ENCODE measurements at regions not wholly inside any gene's neighbourhood (a gene's known extent, or its start where the extent isn't known, plus 50 kb on each side); places are given as distances from the start of the nearest gene placed in this dataset.
A peak's percentile ranks its signal among the peaks of the same experiment; 100 is the strongest.
"Not testable (repeated sequence)": the region's sequence is repeated elsewhere in the genome, so short reads cannot be mapped to it uniquely, and the experiment has no call there.

DNA sequence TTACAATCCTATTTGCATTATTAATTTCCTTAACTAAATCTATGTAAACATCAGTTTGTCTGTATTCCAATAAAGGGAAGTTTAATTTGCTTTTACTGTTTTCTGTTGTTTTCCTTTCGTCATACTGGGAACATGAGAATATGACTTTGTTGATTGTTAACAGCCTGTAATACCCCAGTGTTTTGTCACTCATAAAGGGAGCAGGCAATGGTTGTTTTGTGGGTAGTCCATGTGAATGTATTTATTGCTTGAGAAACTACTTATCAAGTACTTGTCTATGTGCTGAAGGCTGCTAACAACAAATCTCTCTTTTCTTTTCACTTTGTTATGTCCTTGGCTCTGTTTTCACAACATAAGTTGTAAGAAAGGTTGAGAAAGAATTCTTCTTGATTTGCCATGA, 1070.2 kb upstream of the ACO1 start:
- no peaks in the 10 kb centered on the region for H3K27me3 Mint-ChIP-seq
- H3K9me3 Mint-ChIP-seq: peaks cover 0 to 4% of the 10 kb centered on the region in 2 donors
- H3K4me1 Mint-ChIP-seq: peaks cover 7% of the 10 kb centered on the region
- H3K4me3 Mint-ChIP-seq: no peak overlapping the region
- no peak for ATAC-seq
- H3K27ac Mint-ChIP-seq: no peak overlapping the region
- DNase-seq: no peak

GRCh38 chr9:31320494-31320893, 1063.9 kb upstream of the ACO1 start:
- Mint-ChIP-seq H3K27ac (no peak overlapping the region), H3K4me3 (no peak overlapping the region), H3K4me1 (peaks cover 12% of the 10 kb centered on the region), H3K9me3 (no peaks in the 10 kb centered on the region), H3K27me3 (no peaks in the 10 kb centered on the region)
- DNase-seq: no peak
- no peak for ATAC-seq

- DNase-seq: no peak
- Mint-ChIP-seq H3K4me1 (peaks cover 12% of the 10 kb centered on the region), H3K9me3 (no peaks in the 10 kb centered on the region), H3K27ac (no peak overlapping the region), H3K27me3 (no peaks in the 10 kb centered on the region), H3K4me3 (no peak overlapping the region)
- peak; percentile 12 for ATAC-seq
Measured at GRCh38 chr9:31321256-31321655, 1063.2 kb upstream of the ACO1 start.

GRCh38 chr9:31321686-31322085, 1062.8 kb upstream of the ACO1 start:
- no peaks in the 10 kb centered on the region for H3K27me3 Mint-ChIP-seq

GRCh38 chr9:31323726-31324444, 1060.6 kb upstream of the ACO1 start:
- no peak for DNase-seq
- Mint-ChIP-seq H3K27me3 (no peaks in the 10 kb centered on the region), H3K27ac (peak overlapping the region; percentile 71 to 90), H3K4me3 (peak overlapping the region in 1 of 2 donors; percentile 25), H3K9me3 (peaks cover 18 to 22% of the 10 kb centered on the region in 2 donors), H3K4me1 (peaks cover 12% of the 10 kb centered on the region)
- ATAC-seq: peak; percentile 60

More at GRCh38 chr9:31321686-31322085, 1062.8 kb upstream of the ACO1 start:
- Mint-ChIP-seq H3K9me3 (peaks cover 3 to 4% of the 10 kb centered on the region in 2 donors), H3K4me1 (peaks cover 12% of the 10 kb centered on the region), H3K4me3 (no peak overlapping the region), H3K27ac (peak overlapping the region in 1 of 2 donors; percentile 38)
- DNase-seq (no peak), ATAC-seq (peak; percentile 20)

GRCh38 chr9:31325778-31326177, 1058.7 kb upstream of the ACO1 start:
- DNase-seq (no peak), ATAC-seq (peak; percentile 39)
- H3K27ac Mint-ChIP-seq: peak overlapping the region in 1 of 2 donors; percentile 72
- peaks cover 12% of the 10 kb centered on the region for H3K4me1 Mint-ChIP-seq
- peaks cover 18 to 22% of the 10 kb centered on the region in 2 donors for H3K9me3 Mint-ChIP-seq
- no peaks in the 10 kb centered on the region for H3K27me3 Mint-ChIP-seq
- H3K4me3 Mint-ChIP-seq: no peak overlapping the region

DNA sequence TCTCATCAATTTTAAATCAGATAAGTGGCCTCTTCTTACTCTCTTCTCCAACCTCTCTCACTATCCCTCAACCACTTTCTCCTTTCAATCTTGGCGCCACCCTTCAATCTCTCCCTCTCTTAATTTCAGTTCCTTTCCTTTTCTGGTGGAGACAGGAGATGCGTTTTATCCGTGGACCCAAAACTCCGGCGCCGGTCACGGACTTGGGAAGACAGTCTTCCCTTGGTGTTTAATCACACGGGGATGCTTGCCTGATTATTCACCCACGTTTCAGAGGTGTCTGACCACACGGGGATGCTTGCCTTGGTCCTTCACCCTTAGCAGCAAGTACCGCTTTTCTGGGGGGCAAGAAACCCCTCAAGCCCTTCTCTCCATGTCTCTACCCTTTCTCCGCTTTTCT, 1057.6 kb upstream of the ACO1 start:
- not testable (repeated sequence) for H3K4me3 Mint-ChIP-seq, ATAC-seq
- H3K27ac Mint-ChIP-seq: peak overlapping the region; percentile 41 to 42

DNA sequence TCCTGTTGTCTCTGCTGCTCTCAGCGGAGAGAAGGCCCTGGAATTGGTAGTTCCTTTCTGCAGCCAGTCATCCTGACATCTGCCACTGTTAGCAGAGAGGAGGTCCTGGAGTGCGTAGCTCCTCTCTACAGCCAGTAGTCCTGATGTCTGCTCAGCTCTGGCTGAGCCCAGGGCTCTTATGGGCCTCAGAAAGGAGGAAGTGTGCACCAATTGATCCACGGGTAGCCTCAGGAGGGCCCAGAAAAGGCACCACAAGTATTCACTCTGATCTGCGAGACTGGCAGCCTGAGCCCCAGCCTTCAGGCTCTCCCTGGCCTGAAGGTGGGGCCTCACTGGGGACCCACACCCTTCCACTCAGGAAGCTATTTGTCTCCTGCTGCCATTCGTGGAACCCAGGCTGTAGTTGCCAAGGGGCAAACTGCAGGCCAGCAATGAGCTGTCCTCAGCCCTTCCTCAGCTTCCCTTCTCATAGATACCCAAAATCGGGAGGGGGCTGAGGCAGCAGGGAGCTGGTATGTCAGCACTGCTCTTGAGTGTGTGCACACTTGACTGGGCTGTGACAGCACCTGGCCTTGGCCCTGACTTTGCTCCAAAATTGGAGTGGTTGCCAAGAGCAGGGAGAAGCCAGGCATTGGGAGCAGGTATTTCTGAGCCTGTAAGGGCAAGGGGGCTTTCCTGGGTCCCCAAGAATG, 1049.5 kb upstream of the ACO1 start:
- DNase-seq (no peak), ATAC-seq (no peak)
- H3K27me3 Mint-ChIP-seq: no peaks in the 10 kb centered on the region
- H3K4me3 Mint-ChIP-seq: no peak overlapping the region
- H3K4me1 Mint-ChIP-seq: peaks cover 9% of the 10 kb centered on the region
- H3K27ac Mint-ChIP-seq: peak overlapping the region in 1 of 2 donors; percentile 70
- H3K9me3 Mint-ChIP-seq: no peaks in the 10 kb centered on the region

More for the DNA sequence above, 1057.6 kb upstream of the ACO1 start:
- H3K27me3 Mint-ChIP-seq, DNase-seq: not testable (repeated sequence)
- H3K9me3 Mint-ChIP-seq: peaks cover 18 to 22% of the 10 kb centered on the region in 2 donors
- peaks cover 12% of the 10 kb centered on the region for H3K4me1 Mint-ChIP-seq

DNA sequence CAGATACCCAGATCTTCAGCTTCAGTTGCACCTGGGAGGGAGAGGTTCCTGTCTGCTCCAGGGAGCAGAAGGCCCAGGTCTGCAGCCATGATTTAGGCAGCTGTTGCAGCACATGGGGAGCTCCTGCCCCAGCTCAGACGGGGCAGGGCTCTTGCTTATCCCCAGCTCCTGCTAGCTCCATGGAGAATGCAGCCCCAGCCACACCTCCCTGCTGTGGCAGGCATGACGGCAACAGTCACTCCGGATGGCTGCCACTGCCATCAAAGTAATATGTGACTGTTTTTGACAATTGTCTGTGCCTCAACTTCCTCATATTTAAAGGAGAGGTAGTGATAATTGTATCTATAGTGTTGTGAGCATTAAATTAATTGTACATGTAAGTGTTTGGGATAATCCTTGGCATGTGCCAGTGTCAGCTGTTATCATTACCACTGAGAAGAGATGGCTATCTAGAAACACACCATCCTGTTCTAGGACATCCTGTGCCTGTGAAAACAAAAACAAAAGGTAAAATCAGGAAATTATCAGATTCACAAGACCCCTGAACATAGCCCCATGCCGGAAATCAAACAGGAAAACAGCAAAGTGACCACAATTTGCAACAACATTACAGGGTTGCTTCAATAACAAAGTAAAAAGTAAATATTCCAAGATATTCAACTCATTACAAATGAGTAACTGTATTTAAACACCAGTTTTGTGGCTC, 1048.8 kb upstream of the ACO1 start:
- ATAC-seq (no peak), DNase-seq (no peak)
- Mint-ChIP-seq H3K4me1 (peaks cover 9% of the 10 kb centered on the region), H3K27ac (no peak overlapping the region), H3K4me3 (no peak overlapping the region), H3K9me3 (no peaks in the 10 kb centered on the region), H3K27me3 (no peaks in the 10 kb centered on the region)

DNA sequence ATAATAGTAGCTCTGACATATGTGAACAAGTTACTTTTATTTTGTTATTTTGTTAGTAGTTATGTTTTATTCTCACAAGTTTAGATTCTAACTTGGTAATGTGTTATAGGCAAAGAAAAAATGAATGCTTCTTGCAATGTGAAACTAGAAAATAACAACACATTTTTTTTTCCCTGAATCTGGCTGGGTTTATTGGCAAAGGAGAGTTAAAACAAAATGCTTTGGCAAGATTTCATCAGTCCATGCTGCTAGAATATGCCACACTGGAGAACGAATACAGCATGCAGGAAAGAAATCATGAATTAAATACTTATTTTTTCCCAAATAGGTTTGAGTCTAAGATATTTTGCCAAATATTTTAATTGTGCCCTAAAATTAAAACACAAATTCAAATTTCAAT, 1048.1 kb upstream of the ACO1 start:
- no peak overlapping the region for H3K27ac Mint-ChIP-seq
- no peaks in the 10 kb centered on the region for H3K27me3 Mint-ChIP-seq
- no peaks in the 10 kb centered on the region for H3K9me3 Mint-ChIP-seq
- no peak overlapping the region for H3K4me3 Mint-ChIP-seq
- ATAC-seq (no peak), DNase-seq (no peak)
- peaks cover 9% of the 10 kb centered on the region for H3K4me1 Mint-ChIP-seq

- DNase-seq (no peak), ATAC-seq (no peak)
- Mint-ChIP-seq H3K4me3 (no peak overlapping the region), H3K27me3 (no peaks in the 10 kb centered on the region), H3K4me1 (peaks cover 9% of the 10 kb centered on the region), H3K9me3 (no peaks in the 10 kb centered on the region), H3K27ac (no peak overlapping the region)
Measured at GRCh38 chr9:31336841-31337240, 1047.6 kb upstream of the ACO1 start.

- Mint-ChIP-seq H3K4me1 (peaks cover 31% of the 10 kb centered on the region), H3K4me3 (peak overlapping the region; percentile 52 to 78), H3K27ac (peak overlapping the region; percentile 93 to 99), H3K27me3 (no peaks in the 10 kb centered on the region), H3K9me3 (peaks cover 6 to 7% of the 10 kb centered on the region in 2 donors)
- DNase-seq: peak in 1 of 2 donors; percentile 13
- peak; percentile 98 for ATAC-seq
Measured at GRCh38 chr9:31347082-31347617, 1037.3 kb upstream of the ACO1 start.

GRCh38 chr9:31355159-31355882, 1029.1 kb upstream of the ACO1 start:
- Mint-ChIP-seq H3K27me3 (no peaks in the 10 kb centered on the region), H3K9me3 (peaks cover 10 to 12% of the 10 kb centered on the region in 2 donors), H3K4me3 (no peak overlapping the region), H3K4me1 (no peaks in the 10 kb centered on the region), H3K27ac (no peak overlapping the region)
- ATAC-seq: no peak
- DNase-seq: no peak

DNA sequence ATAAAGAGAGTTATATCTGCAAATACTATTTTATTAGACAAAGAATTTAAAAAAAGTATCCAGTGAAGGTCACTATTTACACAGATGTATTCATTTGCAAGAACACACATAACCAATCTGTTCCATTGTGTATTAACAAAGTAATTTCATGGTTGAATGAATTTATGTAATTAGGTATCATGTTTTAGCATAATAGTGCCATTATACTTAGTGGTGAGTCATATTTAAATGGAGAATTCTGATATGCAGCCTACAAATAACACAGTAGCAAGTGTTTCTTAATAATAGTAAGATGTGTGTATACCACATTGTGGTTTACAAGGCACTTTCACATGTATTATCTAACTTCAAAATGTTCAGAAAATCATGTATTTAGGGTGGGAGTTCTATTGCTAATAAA, 1028.5 kb upstream of the ACO1 start:
- no peaks in the 10 kb centered on the region for H3K27me3 Mint-ChIP-seq
- H3K9me3 Mint-ChIP-seq: peaks cover 10 to 12% of the 10 kb centered on the region in 2 donors
- DNase-seq (no peak), ATAC-seq (no peak)
- no peak overlapping the region for H3K27ac Mint-ChIP-seq
- H3K4me1 Mint-ChIP-seq: no peaks in the 10 kb centered on the region
- no peak overlapping the region for H3K4me3 Mint-ChIP-seq

- Mint-ChIP-seq H3K27me3 (no peaks in the 10 kb centered on the region), H3K4me3 (no peak overlapping the region), H3K4me1 (no peaks in the 10 kb centered on the region), H3K27ac (no peak overlapping the region), H3K9me3 (peaks cover 10 to 12% of the 10 kb centered on the region in 2 donors)
- DNase-seq: no peak
- no peak for ATAC-seq
Measured at GRCh38 chr9:31359071-31359470, 1025.4 kb upstream of the ACO1 start.

All from stimulated activated naive CD8-positive, alpha-beta T cell treated with anti-CD3 and anti-CD28 coated beads, Interleukin-15, amount 100 ng/mL, for 72 hours (primary cell).